A549 (cell line): ENCODE measurements at regions not wholly inside any gene's neighbourhood (a gene's known extent, or its start where the extent isn't known, plus 50 kb on each side); places are given as distances from the start of the nearest gene placed in this dataset.

Source experiments
- ATAC-seq, 2 experiments: fragments of 200-7000 bp in 1 of 2; fragments of >200 bp in 1 of 2; cut with Nextera tagmentation in 1 of 2; cut with Tn5 transposase in 1 of 2; 3 replicates each; pipeline versions ENCODE4 v1.8.0 to v1.9.1; 2018 to 2020; ENCODE audit warnings: mild to moderate bottlenecking in 1 of 2, moderate library complexity in 1 of 2
- CTCF ChIA-PET: fragments of 300-600 bp; sonication (Branson Sonifier 250); formaldehyde crosslinking; extraction: SDS; loops from one replicate; lab custom pipeline; 2021; ENCODE audit warnings: antibody characterized with exemption, inconsistent platforms; lab: Yijun Ruan, JAX
- POLR2A ChIA-PET: fragments of 350-600 bp; formaldehyde crosslinking; extraction: SDS; loops from one replicate; lab custom pipeline; 2021; ENCODE audit warnings: antibody characterized with exemption, inconsistent platforms; lab: Yijun Ruan, JAX
- DNase-seq, 2 experiments: peaks; one replicate each; pipeline versions ENCODE4 v3.0.0 to v3.0.0-alpha.2; 2011 to 2016; ENCODE audit warnings: low read depth in 1 of 2, low spot score in 1 of 2
- FAIRE-seq: peaks from 2 replicates; lab custom pipeline; 2011; peaks lifted over from hg19 to GRCh38; lab: Jason Lieb, UNC
- H3K27ac ChIP-seq, 2 experiments: fragments of >200 bp; sonication (Bioruptor Twin); formaldehyde crosslinking; 3 replicates each; pipeline ENCODE4 v1.5.1; 2016 to 2017
- H3K4me1 ChIP-seq: fragments of >200 bp; sonication (Bioruptor Twin); formaldehyde crosslinking; 3 replicates; pipeline ENCODE4 v1.6.1; 2016
- H3K4me2 ChIP-seq: fragments of >200 bp; sonication (Bioruptor Twin); formaldehyde crosslinking; 3 replicates; pipeline ENCODE4 v1.6.1; 2016
- H3K4me3 ChIP-seq: fragments of >200 bp; sonication (Bioruptor Twin); formaldehyde crosslinking; 3 replicates; pipeline ENCODE4 v1.5.1; 2016
- H3K9me3 ChIP-seq: fragments of >200 bp; sonication (Bioruptor Twin); formaldehyde crosslinking; 3 replicates; pipeline ENCODE4 v1.6.1; 2016
- ATOH8 ChIP-seq: fragments of 250-450 bp; sonication (Bioruptor Pico); IDR thresholded peaks from 2 replicates; pipeline ENCODE4 v1.5.0; 2020; ENCODE audit warnings: low read depth, mild to moderate bottlenecking, moderate library complexity
- BCL3 ChIP-seq: fragments of >200 bp; sonication (Bioruptor Twin); formaldehyde crosslinking; IDR thresholded peaks from 3 replicates; pipeline ENCODE4 v1.6.1; 2016
- BHLHE40 ChIP-seq: IDR thresholded peaks from 2 replicates; pipeline ENCODE4 v1.6.1; 2012; ENCODE audit warnings: low read depth, low read length, inconsistent platforms
- CBX8 ChIP-seq: fragments of 200-600 bp; sonication (generic); IDR thresholded peaks from 2 replicates; pipeline ENCODE4 v1.6.1; 2016
- CEBPB ChIP-seq, 2 experiments: fragments of >200 bp in 1 of 2; sonication (Bioruptor Twin) in 1 of 2; formaldehyde crosslinking in 1 of 2; IDR thresholded peaks; 2 replicates each; pipeline ENCODE4 v1.6.1; 2012 to 2016
- CHD2 ChIP-seq: fragments of 150-350 bp; IDR thresholded peaks from 2 replicates; pipeline ENCODE4 v1.6.1; 2014; ENCODE audit warnings: low read length; ENCODE audit not compliant: partially characterized antibody
- CTCF ChIP-seq: fragments of >200 bp; sonication (Bioruptor Twin); formaldehyde crosslinking; IDR thresholded peaks from 3 replicates; pipeline ENCODE4 v1.5.1; 2016
- E2F6 ChIP-seq: IDR thresholded peaks from 2 replicates; pipeline ENCODE4 v1.6.1; 2012; ENCODE audit warnings: low read depth, borderline replicate concordance
- EHF ChIP-seq: fragments of 250-450 bp; sonication (Bioruptor Pico); IDR thresholded peaks from 2 replicates; pipeline ENCODE4 v1.5.0; 2020; ENCODE audit warnings: mild to moderate bottlenecking
- EHMT2 ChIP-seq: fragments of 200-600 bp; sonication (generic); IDR thresholded peaks from 2 replicates; pipeline ENCODE4 v1.6.1; 2016; ENCODE audit warnings: antibody characterized with exemption, low read depth, mild to moderate bottlenecking, moderate library complexity
- ELK1 ChIP-seq: fragments of 150-350 bp; IDR thresholded peaks from 2 replicates; pipeline ENCODE4 v1.6.1; 2014; ENCODE audit warnings: low read depth, mild to moderate bottlenecking, low read length
- EP300 ChIP-seq, 2 experiments: fragments of >200 bp; sonication (Bioruptor Twin); formaldehyde crosslinking; IDR thresholded peaks; 2 replicates in 1 of 2; 3 replicates in 1 of 2; pipeline ENCODE4 v1.6.1; 2016 to 2017
- GATA3 ChIP-seq: IDR thresholded peaks from 2 replicates; pipeline ENCODE4 v1.6.1; 2012; ENCODE audit warnings: borderline replicate concordance
- HDAC2 ChIP-seq: fragments of 200-600 bp; sonication (generic); IDR thresholded peaks from 2 replicates; pipeline ENCODE4 v1.6.1; 2016
- HOXB13 ChIP-seq: fragments of 250-450 bp; sonication (Bioruptor Pico); IDR thresholded peaks from 2 replicates; pipeline ENCODE4 v1.5.0; 2020; ENCODE audit warnings: low read depth, mild to moderate bottlenecking, moderate library complexity
- JUNB ChIP-seq: fragments of >200 bp; sonication (Bioruptor Twin); formaldehyde crosslinking; IDR thresholded peaks from 2 replicates; pipeline ENCODE4 v1.6.1; 2016
- KDM1A ChIP-seq: fragments of 200-600 bp; sonication (generic); IDR thresholded peaks from 2 replicates; pipeline ENCODE4 v1.6.1; 2016; ENCODE audit warnings: low read depth, mild to moderate bottlenecking
- MAZ ChIP-seq: fragments of 150-350 bp; IDR thresholded peaks from 2 replicates; pipeline ENCODE4 v1.6.1; 2014; ENCODE audit warnings: antibody characterized with exemption, low read depth, low read length, borderline replicate concordance
- MYC ChIP-seq: IDR thresholded peaks from 2 replicates; pipeline ENCODE4 v1.6.1; 2012; ENCODE audit warnings: mild to moderate bottlenecking, inconsistent platforms, low read length, improper control_type of control experiment, borderline replicate concordance
- NFE2L2 ChIP-seq: fragments of 150-350 bp; conservative IDR thresholded peaks from 2 replicates; pipeline ENCODE4 v1.6.1; 2014; ENCODE audit warnings: low read length
- PBX3 ChIP-seq: IDR thresholded peaks from 2 replicates; pipeline ENCODE4 v1.6.1; 2012
- PHF8 ChIP-seq: fragments of 200-600 bp; sonication (generic); IDR thresholded peaks from 2 replicates; pipeline ENCODE4 v1.6.1; 2016; ENCODE audit warnings: low read depth, mild to moderate bottlenecking, antibody characterized with exemption, moderate library complexity, borderline replicate concordance
- POLR2AphosphoS2 ChIP-seq: conservative IDR thresholded peaks from 2 replicates; pipeline ENCODE4 v1.6.1; 2012; ENCODE audit warnings: low read length, improper control_type of control experiment, inconsistent platforms
- RAD21 ChIP-seq, 2 experiments: fragments of >200 bp in 1 of 2; sonication (Bioruptor Twin) in 1 of 2; formaldehyde crosslinking in 1 of 2; IDR thresholded peaks in 1 of 2; conservative IDR thresholded peaks in 1 of 2; 2 replicates in 1 of 2; 3 replicates in 1 of 2; pipeline ENCODE4 v1.6.1; 2012 to 2018; ENCODE audit warnings: inconsistent platforms in 1 of 2
- RCOR1 ChIP-seq: fragments of 150-350 bp; IDR thresholded peaks from 2 replicates; pipeline ENCODE4 v1.6.1; 2014; ENCODE audit warnings: antibody characterized with exemption, low read length, low read depth
- RFX5 ChIP-seq: fragments of 450-650 bp; IDR thresholded peaks from 2 replicates; pipeline ENCODE4 v1.7.1; 2014; ENCODE audit warnings: antibody characterized with exemption, mild to moderate bottlenecking, moderate library complexity
- RNF2 ChIP-seq: fragments of 200-600 bp; sonication (generic); IDR thresholded peaks from 2 replicates; pipeline ENCODE4 v1.6.1; 2016; ENCODE audit warnings: low read depth, mild to moderate bottlenecking, antibody characterized with exemption, moderate library complexity, borderline replicate concordance
- SMC3 ChIP-seq: fragments of >200 bp; sonication (Bioruptor Twin); formaldehyde crosslinking; IDR thresholded peaks from 3 replicates; pipeline ENCODE4 v1.6.1; 2018; ENCODE audit warnings: inconsistent platforms
- USF2 ChIP-seq: fragments of 450-650 bp; IDR thresholded peaks from 2 replicates; pipeline ENCODE4 v1.6.1; 2014; ENCODE audit warnings: antibody characterized with exemption
- WGBS: methylation state at CpG from one replicate; pipeline ENCODE4 v1.1.6; 2017; ENCODE audit errors: missing lambda C conversion rate; 5-methylcytosine and 5-hydroxymethylcytosine counted together

GRCh38 chr17:5706577-5707210 is 122.4 kb upstream of the NLRP1 start:
- Histone ChIP-seq H3K27ac (no peak overlapping the region), H3K4me3 (no peak overlapping the region), H3K9me3 (0 out of 3 replicates have a peak, but pooled peaks cover 9% of the 10 kb centered on the region), H3K4me1 (no peaks in the 10 kb centered on the region), H3K4me2 (no peak overlapping the region)
- ChIA-PET CTCF (interaction anchor here (0.7 to 3.4 kb wide), 27 partner anchors 9 to 715 kb away, joined by 3 to 17 read pairs (median 3); no protein-coding TSS in a partner anchor), POLR2A (no interaction called here)
- 37% methylated on average over 8 of the region's 8 CpGs for WGBS
- FAIRE-seq (no peak), DNase-seq (peak; percentile 67 to 69), ATAC-seq (peak; percentile 69 to 90; a peak in 5 of 6 replicates)
- TF ChIP-seq CEBPB (IDR thresholded peaks at IDR 0.05) = no peak
- no peak for TF ChIP-seq CBX8
- TF ChIP-seq EHF (CRISPR knock-in tag) = no peak
- no peak for TF ChIP-seq HDAC2
- TF ChIP-seq JUNB = no peak
- no peak for TF ChIP-seq KDM1A
- peak; percentile 53 for TF ChIP-seq CTCF
- TF ChIP-seq USF2 = no peak
- TF ChIP-seq SMC3 = peak; percentile 70
- no peak for TF ChIP-seq EP300 (IDR thresholded peaks at IDR 0.05)
- TF ChIP-seq RFX5 = no peak
- no peak for TF ChIP-seq E2F6
- no peak for TF ChIP-seq MYC
- no peak for TF ChIP-seq CHD2
- no peak for TF ChIP-seq POLR2AphosphoS2
- TF ChIP-seq BCL3 = no peak
- TF ChIP-seq BHLHE40 = no peak
- TF ChIP-seq MAZ = no peak
- TF ChIP-seq RAD21 (conservative IDR thresholded peaks at IDR 0.05 in 1 of 2, IDR thresholded peaks at IDR 0.05 in 1 of 2) = peak; percentile 53 to 72

- no peak overlapping the region for H3K27ac ChIP-seq
- no peak overlapping the region for H3K4me3 ChIP-seq
- ChIA-PET POLR2A (no interaction called here), CTCF (interaction anchor here (0.6 to 3.4 kb wide), 17 partner anchors 9 to 643 kb away, joined by 3 to 17 read pairs (median 3); no protein-coding TSS in a partner anchor)
- ATAC-seq (no peak), FAIRE-seq (no peak), DNase-seq (no peak)
- H3K4me2 ChIP-seq = no peak overlapping the region
- 64% methylated on average over 5 of the region's 5 CpGs for WGBS
- no peaks in the 10 kb centered on the region for H3K4me1 ChIP-seq
- 0 out of 3 replicates have a peak, but pooled peaks cover 9% of the 10 kb centered on the region for H3K9me3 ChIP-seq
- no peak for TF ChIP-seq HDAC2
- no peak for TF ChIP-seq RCOR1
- no peak for TF ChIP-seq NFE2L2
- no peak for TF ChIP-seq RNF2
- TF ChIP-seq ELK1 = no peak
- no peak for TF ChIP-seq ATOH8 (CRISPR knock-in tag)
- TF ChIP-seq SMC3 = no peak
- no peak for TF ChIP-seq HOXB13
- no peak for TF ChIP-seq PHF8
- TF ChIP-seq JUNB = no peak
- TF ChIP-seq PBX3 = no peak
- TF ChIP-seq GATA3 = no peak
- TF ChIP-seq USF2 = no peak
- TF ChIP-seq EHMT2 = no peak
- TF ChIP-seq CHD2 = no peak
These were observed 123.2 kb upstream of the NLRP1 start for GRCh38 chr17:5707482-5707881.
